Suprapubic skin (tissue), 4 donors: ENCODE measurements at regions not wholly inside any gene's neighbourhood (a gene's known extent, or its start where the extent isn't known, plus 50 kb on each side); places are given as distances from the start of the nearest gene placed in this dataset.

Experiments used
- CTCF ChIP-seq, 2 donors: fragments of 200-600 bp in 1 of 2; fragments of 450-650 bp in 1 of 2; sonication (generic) in 1 of 2; IDR thresholded peaks; one replicate each; pipeline ENCODE4 v1.5.1; 2016 to 2019; ENCODE audit warnings: antibody characterized with exemption in 2 of 2, mild to moderate bottlenecking in 1 of 2, moderate library complexity in 1 of 2
- EP300 ChIP-seq: sonication (generic); formaldehyde crosslinking; IDR thresholded peaks from one replicate; pipeline ENCODE4 v1.6.1; 2017; ENCODE audit warnings: antibody characterized with exemption
- POLR2A ChIP-seq, 2 donors: fragments of 450-650 bp; IDR thresholded peaks; one replicate each; pipeline ENCODE4 v1.6.1; 2017; ENCODE audit warnings: antibody characterized with exemption in 2 of 2, mild to moderate bottlenecking in 2 of 2, moderate library complexity in 2 of 2
- POLR2AphosphoS5 ChIP-seq, 3 donors: sonication (generic); formaldehyde crosslinking; IDR thresholded peaks; one replicate each; pipeline ENCODE4 v1.6.1; 2017; ENCODE audit warnings: antibody characterized with exemption in 3 of 3

DNA sequence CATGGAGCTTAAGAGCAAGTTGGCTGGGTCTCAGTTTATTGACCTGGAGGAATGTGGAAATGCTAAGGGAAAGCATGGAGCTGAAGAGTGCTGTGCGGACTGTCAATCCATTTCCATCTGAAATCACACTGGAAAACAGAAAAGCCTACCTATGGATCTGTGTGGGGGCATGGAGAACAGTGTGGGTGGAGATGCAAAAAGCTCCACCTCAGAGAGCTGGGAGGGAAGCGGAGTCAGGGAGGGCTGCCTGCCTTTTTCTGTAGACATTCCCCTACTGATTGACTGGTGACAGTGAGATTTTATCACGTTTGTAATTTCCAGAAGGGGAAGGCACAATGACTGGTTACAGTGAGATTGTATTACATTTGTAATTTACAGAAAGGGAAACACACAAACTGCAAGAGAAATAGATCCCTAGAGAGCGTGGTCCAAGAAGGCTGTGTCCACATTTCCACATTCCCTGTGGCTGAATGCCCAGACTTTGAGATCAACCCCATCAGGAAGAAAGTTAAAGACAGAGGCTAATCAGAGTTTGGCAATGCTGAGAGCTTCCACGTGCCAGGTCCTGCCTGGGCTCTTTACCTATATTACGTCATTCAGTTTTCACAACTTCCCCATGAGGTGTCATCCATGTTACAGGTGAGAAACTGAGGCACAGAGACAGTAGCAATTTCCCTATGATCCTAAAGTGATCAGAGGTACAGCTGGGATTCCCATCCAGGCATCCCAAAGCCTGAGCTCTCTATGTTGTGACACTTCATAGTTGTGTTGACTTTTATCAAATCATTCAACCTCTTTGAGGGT lies 67.7 kb upstream of the NSMCE3 start:
- TF ChIP-seq POLR2AphosphoS5 (IDR thresholded peaks at IDR 0.05) (no peak), CTCF (IDR thresholded peaks at IDR 0.05) (no peak), EP300 (no peak), POLR2A (IDR thresholded peaks at IDR 0.05) (no peak)
